ENCODE measurements at regions not wholly inside any gene's neighbourhood (a gene's known extent, or its start where the extent isn't known, plus 50 kb on each side); places are given as distances from the start of the nearest gene placed in this dataset.

- TF ChIP-seq REST (IDR thresholded peaks at IDR 0.05; ENCODE audit: insufficient read depth in 1 of 2, low read depth in 2 of 2, low read length in 2 of 2): no peak
Observed at GRCh38 chr3:170712336-170712735, 126.5 kb upstream of the SLC7A14 start.

- TF ChIP-seq POLR2AphosphoS5 (IDR thresholded peaks at IDR 0.05; ENCODE audit: low read depth, low read length) (no peak), SIN3A (IDR thresholded peaks at IDR 0.05; ENCODE audit: borderline replicate concordance, insufficient read depth, low read length) (no peak), FOXP2 (optimal IDR thresholded peaks at IDR 0.05; ENCODE audit: borderline replicate concordance, extremely low read depth, extremely low read length, insufficient read depth) (no peak), REST (IDR thresholded peaks at IDR 0.05; ENCODE audit: insufficient read depth in 1 of 2, low read depth in 2 of 2, low read length in 2 of 2) (no peak), TAF1 (IDR thresholded peaks at IDR 0.05; ENCODE audit: borderline replicate concordance, insufficient read depth, low read length) (no peak)
Observed at GRCh38 chr3:170711786-170712185, 125.9 kb upstream of the SLC7A14 start.

- no peak for TF ChIP-seq REST (IDR thresholded peaks at IDR 0.05; ENCODE audit: insufficient read depth in 1 of 2, low read depth in 2 of 2, low read length in 2 of 2)
- no peak for TF ChIP-seq TAF1 (IDR thresholded peaks at IDR 0.05; ENCODE audit: borderline replicate concordance, insufficient read depth, low read length)
- no peak for TF ChIP-seq POLR2AphosphoS5 (IDR thresholded peaks at IDR 0.05; ENCODE audit: low read depth, low read length)
- no peak for TF ChIP-seq SIN3A (IDR thresholded peaks at IDR 0.05; ENCODE audit: borderline replicate concordance, insufficient read depth, low read length)
- TF ChIP-seq FOXP2 (optimal IDR thresholded peaks at IDR 0.05; ENCODE audit: borderline replicate concordance, extremely low read depth, extremely low read length, insufficient read depth): no peak
Observed at GRCh38 chr3:170709046-170709445, 123.2 kb upstream of the SLC7A14 start.

DNA sequence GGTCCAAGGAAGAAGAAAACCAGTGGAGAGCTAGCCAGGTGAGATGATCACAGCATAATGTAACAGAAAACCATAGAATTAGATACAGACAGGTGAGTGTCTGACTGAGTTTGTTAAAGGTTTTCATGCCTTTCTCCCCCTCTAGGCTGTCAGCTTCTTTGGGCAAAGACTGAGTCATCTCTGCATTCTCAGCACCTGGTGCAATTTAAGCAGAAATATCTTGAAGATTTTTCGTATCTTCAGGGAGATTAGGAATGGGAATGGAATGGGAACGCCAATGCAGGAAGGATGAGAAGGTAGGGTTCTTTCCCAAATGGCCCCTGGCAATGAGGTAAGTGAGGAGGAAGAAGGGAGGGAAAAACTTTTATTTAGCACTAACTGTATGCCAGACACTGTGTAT is 122.0 kb upstream of the SLC7A14 start:
- no peak for TF ChIP-seq REST (IDR thresholded peaks at IDR 0.05; ENCODE audit: insufficient read depth in 1 of 2, low read depth in 2 of 2, low read length in 2 of 2)
- no peak for TF ChIP-seq SIN3A (IDR thresholded peaks at IDR 0.05; ENCODE audit: borderline replicate concordance, insufficient read depth, low read length)
- TF ChIP-seq FOXP2 (optimal IDR thresholded peaks at IDR 0.05; ENCODE audit: borderline replicate concordance, extremely low read depth, extremely low read length, insufficient read depth): no peak
- no peak for TF ChIP-seq POLR2AphosphoS5 (IDR thresholded peaks at IDR 0.05; ENCODE audit: low read depth, low read length)
- no peak for TF ChIP-seq TAF1 (IDR thresholded peaks at IDR 0.05; ENCODE audit: borderline replicate concordance, insufficient read depth, low read length)

- TF ChIP-seq TAF1 (IDR thresholded peaks at IDR 0.05; ENCODE audit: borderline replicate concordance, insufficient read depth, low read length) (no peak), FOXP2 (optimal IDR thresholded peaks at IDR 0.05; ENCODE audit: borderline replicate concordance, extremely low read depth, extremely low read length, insufficient read depth) (no peak), SIN3A (IDR thresholded peaks at IDR 0.05; ENCODE audit: borderline replicate concordance, insufficient read depth, low read length) (no peak), REST (IDR thresholded peaks at IDR 0.05; ENCODE audit: insufficient read depth in 1 of 2, low read depth in 2 of 2, low read length in 2 of 2) (no peak), POLR2AphosphoS5 (IDR thresholded peaks at IDR 0.05; ENCODE audit: low read depth, low read length) (no peak)
Observed at GRCh38 chr3:170705131-170705530, 119.3 kb upstream of the SLC7A14 start.

All from PFSK-1 (cell line).